ENCODE measurements at regions not wholly inside any gene's neighbourhood (a gene's known extent, or its start where the extent isn't known, plus 50 kb on each side); places are given as distances from the start of the nearest gene placed in this dataset.

DNA sequence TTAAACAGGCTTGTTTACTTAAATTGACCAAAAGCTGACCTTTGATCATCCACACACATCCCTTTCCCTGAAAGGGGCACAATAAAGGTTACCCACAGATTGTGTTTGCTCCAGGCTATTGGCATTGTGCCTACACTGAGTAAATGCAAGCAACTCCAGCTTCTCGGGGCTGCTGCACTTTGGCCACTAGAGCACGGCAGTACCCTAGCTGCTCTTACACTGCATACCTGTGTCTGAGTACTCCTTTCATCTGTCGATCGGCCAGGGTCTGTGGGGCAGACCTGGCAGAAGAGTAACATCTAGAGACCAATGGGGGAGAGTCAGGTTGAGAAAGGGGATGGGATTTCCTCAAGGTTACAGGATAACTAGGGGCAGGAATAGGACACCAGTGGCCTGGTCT is 281.9 kb upstream of the NMUR2 start:
- TF ChIP-seq, protein P1, sequence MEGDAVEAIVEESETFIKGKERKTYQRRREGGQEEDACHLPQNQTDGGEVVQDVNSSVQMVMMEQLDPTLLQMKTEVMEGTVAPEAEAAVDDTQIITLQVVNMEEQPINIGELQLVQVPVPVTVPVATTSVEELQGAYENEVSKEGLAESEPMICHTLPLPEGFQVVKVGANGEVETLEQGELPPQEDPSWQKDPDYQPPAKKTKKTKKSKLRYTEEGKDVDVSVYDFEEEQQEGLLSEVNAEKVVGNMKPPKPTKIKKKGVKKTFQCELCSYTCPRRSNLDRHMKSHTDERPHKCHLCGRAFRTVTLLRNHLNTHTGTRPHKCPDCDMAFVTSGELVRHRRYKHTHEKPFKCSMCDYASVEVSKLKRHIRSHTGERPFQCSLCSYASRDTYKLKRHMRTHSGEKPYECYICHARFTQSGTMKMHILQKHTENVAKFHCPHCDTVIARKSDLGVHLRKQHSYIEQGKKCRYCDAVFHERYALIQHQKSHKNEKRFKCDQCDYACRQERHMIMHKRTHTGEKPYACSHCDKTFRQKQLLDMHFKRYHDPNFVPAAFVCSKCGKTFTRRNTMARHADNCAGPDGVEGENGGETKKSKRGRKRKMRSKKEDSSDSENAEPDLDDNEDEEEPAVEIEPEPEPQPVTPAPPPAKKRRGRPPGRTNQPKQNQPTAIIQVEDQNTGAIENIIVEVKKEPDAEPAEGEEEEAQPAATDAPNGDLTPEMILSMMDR (IDR thresholded peaks at IDR 0.05), result no peak
- no peak for TF ChIP-seq POLR2A (IDR thresholded peaks at IDR 0.05)

Data from right lobe of liver (tissue), 4 donors.